Caco-2 (cell line): ENCODE measurements at regions not wholly inside any gene's neighbourhood (a gene's known extent, or its start where the extent isn't known, plus 50 kb on each side); places are given as distances from the start of the nearest gene placed in this dataset.

ENCODE experiments used
- BruUV-seq: library from RNA; stranded (reverse); fragments of 400-500 nt; replicated peaks from 2 replicates; lab custom pipeline; 2021; lab: Mats Ljungman, UMichigan
- CTCF ChIA-PET: fragments of 300-600 bp; sonication (Branson Sonifier 250); formaldehyde crosslinking; loops from one replicate; lab custom pipeline; 2022; ENCODE audit warnings: antibody characterized with exemption; lab: Charles Lee
- POLR2A ChIA-PET: fragments of 300-600 bp; sonication (Branson Sonifier 250); formaldehyde crosslinking; loops from one replicate; lab custom pipeline; 2022; ENCODE audit warnings: antibody characterized with exemption; lab: Charles Lee
- DNase-seq, 2 experiments: peaks; one replicate each; pipeline versions ENCODE4 v3.0.0 to v3.0.0-alpha.2; 2020 to 2022
- H3K27me3 ChIP-seq: replicated peaks from 2 replicates; pipeline ENCODE4 v1.6.0; 2011; ENCODE audit warnings: low read length; ENCODE audit not compliant: control insufficient read depth, insufficient read depth
- H3K36me3 ChIP-seq: 2 replicates; pipeline ENCODE4 v1.5.1; 2011; ENCODE audit warnings: low read length; ENCODE audit not compliant: control insufficient read depth, insufficient read depth
- H3K4me1 ChIP-seq: fragments of 250-450 bp; sonication (Bioruptor Pico); 2 replicates; pipeline ENCODE4 v1.5.1; 2020; ENCODE audit warnings: mild to moderate bottlenecking
- H3K4me3 ChIP-seq: 2 replicates; pipeline ENCODE4 v1.5.1; 2011; ENCODE audit warnings: low read depth, mild to moderate bottlenecking, control low read depth, low read length
- H3K9me3 ChIP-seq: fragments of 250-450 bp; sonication (Bioruptor Pico); 2 replicates; pipeline ENCODE4 v1.5.1; 2020; ENCODE audit warnings: mild to moderate bottlenecking, moderate library complexity
- H3K27ac Mint-ChIP-seq: one replicate; pipeline ENCODE4 v1.8.0; 2022; ENCODE audit warnings: mixed read lengths; ENCODE audit not compliant: unreplicated experiment
- H3K27me3 Mint-ChIP-seq: one replicate; pipeline ENCODE4 v1.8.0; 2022; ENCODE audit warnings: mixed read lengths; ENCODE audit not compliant: insufficient read depth, unreplicated experiment
- H3K36me3 Mint-ChIP-seq: one replicate; pipeline ENCODE4 v1.8.0; 2022; ENCODE audit warnings: mild to moderate bottlenecking, mixed read lengths; ENCODE audit not compliant: insufficient read depth, unreplicated experiment
- H3K4me1 Mint-ChIP-seq: one replicate; pipeline ENCODE4 v1.8.0; 2022; ENCODE audit warnings: low read depth, mixed read lengths; ENCODE audit not compliant: unreplicated experiment
- H3K4me3 Mint-ChIP-seq: one replicate; pipeline ENCODE4 v1.8.0; 2022; ENCODE audit warnings: mild to moderate bottlenecking, moderate library complexity, mixed read lengths; ENCODE audit not compliant: unreplicated experiment
- H3K9me3 Mint-ChIP-seq: one replicate; pipeline ENCODE4 v1.8.0; 2022; ENCODE audit warnings: mixed read lengths; ENCODE audit not compliant: unreplicated experiment
- intact Hi-C: fragments of 100-400 bp; cut with micrococcal nuclease; formaldehyde crosslinking; loops from one replicate; pipeline ENCODE4 v1.10.0; 2022; ENCODE audit not compliant: unreplicated experiment
- TF ChIP-seq, protein P1 (sequence below), 2 experiments: fragments of 200-600 bp in 1 of 2; IDR thresholded peaks; 1 replicate in 1 of 2; 2 replicates in 1 of 2; pipeline versions ENCODE4 v1.5.1 to v1.8.0; 2011 to 2022; ENCODE audit warnings: antibody characterized with exemption in 1 of 2, control low read depth in 1 of 2, inconsistent platforms in 1 of 2, low read depth in 1 of 2, low read length in 1 of 2, mild to moderate bottlenecking in 1 of 2, moderate library complexity in 1 of 2; ENCODE audit not compliant: insufficient read depth in 1 of 2, severe bottlenecking in 1 of 2, unreplicated experiment in 1 of 2

GRCh38 chr21:20020026-20020425, 978.2 kb upstream of the NCAM2 start:
- TF ChIP-seq, protein P1, sequence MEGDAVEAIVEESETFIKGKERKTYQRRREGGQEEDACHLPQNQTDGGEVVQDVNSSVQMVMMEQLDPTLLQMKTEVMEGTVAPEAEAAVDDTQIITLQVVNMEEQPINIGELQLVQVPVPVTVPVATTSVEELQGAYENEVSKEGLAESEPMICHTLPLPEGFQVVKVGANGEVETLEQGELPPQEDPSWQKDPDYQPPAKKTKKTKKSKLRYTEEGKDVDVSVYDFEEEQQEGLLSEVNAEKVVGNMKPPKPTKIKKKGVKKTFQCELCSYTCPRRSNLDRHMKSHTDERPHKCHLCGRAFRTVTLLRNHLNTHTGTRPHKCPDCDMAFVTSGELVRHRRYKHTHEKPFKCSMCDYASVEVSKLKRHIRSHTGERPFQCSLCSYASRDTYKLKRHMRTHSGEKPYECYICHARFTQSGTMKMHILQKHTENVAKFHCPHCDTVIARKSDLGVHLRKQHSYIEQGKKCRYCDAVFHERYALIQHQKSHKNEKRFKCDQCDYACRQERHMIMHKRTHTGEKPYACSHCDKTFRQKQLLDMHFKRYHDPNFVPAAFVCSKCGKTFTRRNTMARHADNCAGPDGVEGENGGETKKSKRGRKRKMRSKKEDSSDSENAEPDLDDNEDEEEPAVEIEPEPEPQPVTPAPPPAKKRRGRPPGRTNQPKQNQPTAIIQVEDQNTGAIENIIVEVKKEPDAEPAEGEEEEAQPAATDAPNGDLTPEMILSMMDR (IDR thresholded peaks at IDR 0.05; ENCODE audit: insufficient read depth in 1 of 2, low read depth in 1 of 2, low read length in 1 of 2, severe bottlenecking in 1 of 2, unreplicated experiment in 1 of 2) = no peak
- no peaks in the 10 kb centered on the region for H3K4me1 ChIP-seq
- BruUV-seq = no TSS peak
- Mint-ChIP-seq H3K4me1 (no peaks in the 10 kb centered on the region), H3K27me3 (no peaks in the 10 kb centered on the region), H3K4me3 (no peak overlapping the region), H3K36me3 (no peaks in the 10 kb centered on the region), H3K9me3 (no peaks in the 10 kb centered on the region), H3K27ac (no peak overlapping the region)
- POLR2A ChIA-PET = no interaction called here
- H3K36me3 ChIP-seq = no peaks in the 10 kb centered on the region
- H3K4me3 ChIP-seq = no peak overlapping the region
- DNase-seq = no peak
- H3K27me3 ChIP-seq = no peaks in the 10 kb centered on the region
- CTCF ChIA-PET = no interaction called here
- no peaks in the 10 kb centered on the region for H3K9me3 ChIP-seq
- intact Hi-C loops = no loop called here

DNA sequence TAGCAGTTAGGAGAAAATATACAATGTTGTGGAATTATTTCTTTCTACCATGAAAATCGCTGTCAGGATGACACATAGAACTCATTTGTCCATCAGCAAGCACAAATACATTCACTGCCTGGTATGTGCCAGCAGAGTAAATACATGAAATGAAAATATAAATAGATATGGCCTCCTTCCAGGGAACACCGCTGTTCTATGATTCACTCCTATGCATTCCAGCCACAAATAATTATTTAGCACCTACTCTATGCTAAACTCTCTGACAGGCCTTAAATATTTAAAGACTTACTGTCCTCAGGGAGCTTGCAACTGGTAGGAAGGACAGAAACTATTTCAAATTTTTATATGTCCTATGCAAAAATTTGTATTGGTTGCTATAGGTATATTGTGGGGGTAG, 975.0 kb upstream of the NCAM2 start:
- TF ChIP-seq, protein P1 (IDR thresholded peaks at IDR 0.05; ENCODE audit: insufficient read depth in 1 of 2, low read depth in 1 of 2, low read length in 1 of 2, severe bottlenecking in 1 of 2, unreplicated experiment in 1 of 2) = no peak
- no peaks in the 10 kb centered on the region for H3K4me1 Mint-ChIP-seq

DNA sequence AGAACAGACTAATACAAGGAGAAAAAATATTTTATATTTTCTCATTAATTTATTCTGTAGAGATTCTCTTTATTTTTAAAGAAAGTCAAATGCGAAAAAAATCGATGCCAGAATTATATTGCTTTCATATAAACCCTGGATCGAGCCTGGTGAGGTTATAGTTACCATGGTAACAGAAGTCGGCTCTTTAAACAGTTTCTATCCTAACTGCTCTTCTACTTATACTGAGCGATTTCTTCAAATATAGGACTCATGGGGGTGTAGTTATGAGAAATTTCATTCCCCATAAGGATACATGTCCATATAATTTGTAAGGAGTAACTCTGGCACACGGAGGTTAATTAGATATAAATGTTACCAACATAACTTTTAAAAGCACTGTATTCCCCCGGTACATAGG, 973.5 kb upstream of the NCAM2 start:
- no peak for DNase-seq
- H3K36me3 Mint-ChIP-seq = no peaks in the 10 kb centered on the region
- H3K36me3 ChIP-seq = no peaks in the 10 kb centered on the region
- intact Hi-C loops = no loop called here
- H3K4me1 ChIP-seq = no peaks in the 10 kb centered on the region
- ChIA-PET POLR2A (no interaction called here), CTCF (no interaction called here)
- no peaks in the 10 kb centered on the region for H3K27me3 ChIP-seq
- H3K9me3 Mint-ChIP-seq = no peaks in the 10 kb centered on the region
- no peaks in the 10 kb centered on the region for H3K4me1 Mint-ChIP-seq
- TF ChIP-seq, protein P1 (IDR thresholded peaks at IDR 0.05; ENCODE audit: insufficient read depth in 1 of 2, low read depth in 1 of 2, low read length in 1 of 2, severe bottlenecking in 1 of 2, unreplicated experiment in 1 of 2) = no peak
- no TSS peak for BruUV-seq
- H3K4me3 Mint-ChIP-seq = no peak overlapping the region
- no peak overlapping the region for H3K27ac Mint-ChIP-seq
- peaks cover 5% of the 10 kb centered on the region for H3K27me3 Mint-ChIP-seq
- H3K9me3 ChIP-seq = no peaks in the 10 kb centered on the region
- no peak overlapping the region for H3K4me3 ChIP-seq

More for the DNA sequence above, 975.0 kb upstream of the NCAM2 start:
- Mint-ChIP-seq H3K4me3 (no peak overlapping the region), H3K27ac (no peak overlapping the region), H3K9me3 (no peaks in the 10 kb centered on the region), H3K36me3 (no peaks in the 10 kb centered on the region), H3K27me3 (peaks cover 5% of the 10 kb centered on the region)
- H3K9me3 ChIP-seq = no peaks in the 10 kb centered on the region
- BruUV-seq = no TSS peak
- H3K36me3 ChIP-seq = no peaks in the 10 kb centered on the region
- no peak overlapping the region for H3K4me3 ChIP-seq
- no peak for DNase-seq
- ChIA-PET POLR2A (no interaction called here), CTCF (no interaction called here)
- no peaks in the 10 kb centered on the region for H3K4me1 ChIP-seq
- H3K27me3 ChIP-seq = no peaks in the 10 kb centered on the region
- intact Hi-C loops = no loop called here
